IPS DF 4.7 (cell line): ENCODE measurements at regions not wholly inside any gene's neighbourhood (a gene's known extent, or its start where the extent isn't known, plus 50 kb on each side); places are given as distances from the start of the nearest gene placed in this dataset.
"Not testable (repeated sequence)": the region's sequence is repeated elsewhere in the genome, so short reads cannot be mapped to it uniquely, and the experiment has no call there.

Source experiments
- DNase-seq: peaks from one replicate; pipeline ENCODE4 v3.0.0-alpha.2; 2013; ENCODE audit warnings: low spot score; ENCODE audit errors: extremely low read depth

DNA sequence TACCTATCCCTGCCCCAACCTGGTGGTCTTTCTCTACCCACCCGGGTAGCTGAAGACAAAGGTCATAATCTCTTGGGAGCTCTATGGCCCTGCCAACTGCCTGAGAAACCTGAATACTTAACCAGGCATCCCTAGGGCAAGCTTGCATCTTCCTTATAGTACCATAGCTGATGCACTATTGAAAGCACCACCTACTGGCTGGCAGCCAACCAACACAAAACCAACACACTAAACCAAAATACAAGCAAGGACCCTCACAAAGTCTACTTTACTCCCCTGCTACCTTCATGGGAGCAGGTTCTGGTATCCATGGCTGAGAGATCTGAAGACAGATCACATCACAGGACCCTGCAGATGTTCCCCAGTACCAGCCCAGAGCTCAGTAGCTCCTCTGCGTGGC, 171.8 kb upstream of the TAS2R1 start:
- DNase-seq = no peak

DNA sequence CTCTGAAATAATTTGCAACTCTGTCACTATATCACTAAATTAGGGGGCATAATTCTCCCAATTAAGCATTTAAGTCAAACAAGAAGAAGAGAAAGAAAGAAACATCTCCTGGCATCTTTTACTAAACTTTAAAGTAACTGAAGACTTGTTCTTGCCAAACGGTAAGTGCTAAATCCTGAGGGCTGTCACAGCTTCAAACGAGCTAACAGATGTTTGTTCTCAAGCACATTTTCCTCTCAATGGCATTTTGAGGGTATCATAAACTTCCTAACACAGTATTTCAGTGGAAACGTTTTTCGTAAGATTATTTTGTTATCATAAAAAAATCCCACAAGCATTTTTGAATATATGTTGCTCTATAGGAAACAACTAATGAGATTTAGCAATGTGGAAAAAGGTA, 169.5 kb upstream of the TAS2R1 start:
- no peak for DNase-seq

DNA sequence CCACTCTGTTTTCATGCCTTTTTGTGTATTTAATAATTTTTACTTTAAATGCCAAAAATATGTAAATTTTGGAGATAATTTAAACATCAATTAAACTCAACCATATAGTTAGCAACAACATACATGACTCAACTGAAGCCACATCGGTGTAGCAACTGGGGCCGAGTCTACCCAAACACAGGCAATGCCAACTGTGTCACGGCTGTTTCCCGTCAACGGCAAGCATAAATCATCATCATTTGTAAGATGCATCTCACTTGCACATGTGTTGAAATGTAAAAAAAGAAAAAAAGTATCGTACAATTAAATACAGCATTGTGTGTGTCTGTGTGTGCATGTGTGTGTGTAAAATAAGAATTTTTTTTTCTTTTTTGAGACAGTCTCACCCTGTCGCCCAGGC, 160.1 kb upstream of the TAS2R1 start:
- DNase-seq = no peak

DNA sequence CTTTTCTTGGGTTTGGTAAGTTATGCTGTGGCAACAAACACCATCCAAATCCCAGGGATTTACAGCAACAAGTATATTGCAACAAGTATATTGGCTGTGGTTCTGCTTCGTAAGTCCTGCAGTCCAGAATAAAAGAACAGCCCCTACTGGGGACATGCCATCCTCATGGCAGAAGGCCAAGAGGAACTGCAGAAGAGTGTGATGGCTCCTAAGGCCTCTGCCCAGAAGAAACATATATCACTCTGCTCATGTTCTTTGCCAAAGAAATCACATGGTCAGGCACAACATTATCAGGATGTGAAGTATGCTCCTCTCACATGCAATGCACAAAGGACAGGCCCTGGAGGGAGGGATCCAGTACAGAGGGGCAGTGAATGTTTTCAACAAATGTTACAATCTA, 159.6 kb upstream of the TAS2R1 start:
- DNase-seq = no peak

DNA sequence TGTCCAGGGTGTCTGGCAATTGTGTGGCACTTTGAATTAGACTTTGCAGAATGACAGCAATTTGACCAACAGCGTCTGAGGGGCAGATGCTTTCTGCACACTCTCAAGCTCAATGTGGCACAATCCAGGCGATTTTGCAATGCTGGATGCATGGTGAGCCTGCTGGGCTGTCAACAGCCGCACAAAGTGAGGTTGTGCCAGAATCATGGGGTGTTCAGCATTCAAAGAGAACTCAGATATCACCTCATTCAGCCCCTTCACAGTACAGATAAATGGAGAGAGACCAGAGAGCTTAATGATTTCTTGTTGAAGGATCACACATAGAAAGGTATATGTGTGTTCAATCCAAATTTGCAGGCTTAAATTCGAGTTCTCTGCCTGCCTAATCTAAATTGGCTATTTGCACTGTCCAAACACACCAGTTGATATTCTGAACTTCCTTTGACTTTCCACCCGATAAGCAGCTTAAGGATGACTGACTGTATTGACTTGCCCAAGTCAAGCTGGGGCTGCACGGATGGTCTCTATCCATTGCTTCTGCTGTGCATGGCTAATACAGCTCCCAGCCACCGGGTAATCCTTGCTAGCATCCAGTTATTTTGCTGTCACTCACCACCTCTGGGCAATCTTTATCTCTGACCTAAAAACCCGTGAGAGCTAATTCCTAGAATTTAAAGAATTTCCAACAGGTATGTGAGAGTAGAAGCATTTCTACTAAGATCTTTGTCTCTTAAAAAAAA, 157.9 kb upstream of the TAS2R1 start:
- DNase-seq = no peak

DNA sequence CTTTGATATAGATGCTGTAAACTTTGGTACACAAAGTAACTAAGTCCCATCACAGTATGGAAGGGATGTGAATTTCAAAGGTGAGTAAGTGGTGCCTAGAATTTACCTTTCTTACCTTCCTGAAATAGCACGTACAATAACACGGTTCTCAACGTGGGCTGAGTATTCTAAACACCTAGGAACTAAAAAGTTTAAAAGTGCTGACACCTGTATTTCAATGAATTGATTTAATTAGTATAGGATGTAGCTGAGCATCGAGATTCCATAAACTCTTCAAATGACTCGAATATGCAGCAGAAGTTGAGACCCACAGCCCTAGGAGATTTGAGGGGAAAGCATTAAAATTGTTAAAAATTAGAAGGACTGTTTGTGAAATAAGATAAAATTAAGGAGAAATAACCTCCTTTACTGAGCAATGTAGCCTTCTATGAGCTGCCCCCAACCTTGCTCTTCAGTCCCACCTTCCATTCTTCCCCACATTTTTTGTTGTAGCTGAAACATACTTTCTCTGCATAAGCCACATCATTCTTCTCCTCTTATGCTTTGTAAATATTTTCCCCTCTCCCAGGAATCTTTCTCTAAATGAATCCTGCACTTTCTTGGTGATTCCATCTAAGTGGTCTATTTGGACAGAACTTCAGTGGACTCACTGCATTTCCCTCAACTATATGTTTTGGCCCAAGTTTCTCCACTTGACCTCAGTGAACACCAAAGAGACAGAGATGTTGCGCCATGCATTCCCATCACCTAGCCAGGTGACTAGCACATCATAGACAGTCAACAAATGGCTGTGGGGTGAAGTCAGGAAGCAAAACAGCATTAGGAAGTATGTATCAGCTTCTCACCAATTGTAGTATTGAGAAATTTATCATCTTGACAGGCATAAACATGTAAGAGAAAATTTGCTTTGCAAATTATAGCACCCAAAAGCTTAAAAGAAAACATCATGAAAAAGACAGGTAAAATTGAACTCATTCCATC, 156.5 kb upstream of the TAS2R1 start:
- no peak for DNase-seq

DNA sequence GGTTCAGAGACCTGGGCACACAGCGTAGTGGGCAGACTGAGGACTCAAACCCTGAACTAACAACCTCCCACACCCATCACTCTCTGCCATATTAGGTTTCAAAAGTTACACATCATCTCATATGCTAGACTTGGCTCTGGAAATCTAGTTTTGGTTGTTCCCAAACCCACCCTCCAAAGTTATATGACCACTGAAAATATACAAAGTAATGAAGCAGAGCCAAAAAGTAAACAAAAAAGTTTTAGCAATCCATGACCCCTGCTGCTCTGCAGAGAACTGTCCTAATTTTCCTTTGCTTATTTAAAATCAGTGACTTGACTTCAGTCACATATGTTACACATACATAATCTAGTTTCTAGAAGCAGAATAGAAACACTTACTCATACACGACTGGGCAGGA, 155.6 kb upstream of the TAS2R1 start:
- DNase-seq = no peak

DNA sequence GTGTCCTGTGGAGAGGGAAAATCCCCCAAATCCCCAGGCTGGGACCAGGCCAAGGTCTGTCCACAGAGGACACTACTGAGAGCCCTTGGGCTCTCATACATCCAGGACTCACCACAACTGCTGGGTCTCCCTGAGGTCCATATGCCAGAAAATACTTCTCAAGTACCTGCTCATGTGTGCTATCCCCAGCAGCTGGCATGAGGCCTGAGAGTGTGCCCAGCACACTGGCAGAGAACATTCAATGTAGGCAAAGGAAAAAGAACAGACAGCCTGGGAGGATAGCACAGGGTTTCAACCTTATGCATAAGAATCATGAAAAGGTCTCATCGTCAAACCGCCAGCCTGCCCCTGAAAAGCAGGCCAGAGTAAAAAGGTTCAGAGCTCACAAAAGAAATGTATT, 154.1 kb upstream of the TAS2R1 start:
- no peak for DNase-seq

DNA sequence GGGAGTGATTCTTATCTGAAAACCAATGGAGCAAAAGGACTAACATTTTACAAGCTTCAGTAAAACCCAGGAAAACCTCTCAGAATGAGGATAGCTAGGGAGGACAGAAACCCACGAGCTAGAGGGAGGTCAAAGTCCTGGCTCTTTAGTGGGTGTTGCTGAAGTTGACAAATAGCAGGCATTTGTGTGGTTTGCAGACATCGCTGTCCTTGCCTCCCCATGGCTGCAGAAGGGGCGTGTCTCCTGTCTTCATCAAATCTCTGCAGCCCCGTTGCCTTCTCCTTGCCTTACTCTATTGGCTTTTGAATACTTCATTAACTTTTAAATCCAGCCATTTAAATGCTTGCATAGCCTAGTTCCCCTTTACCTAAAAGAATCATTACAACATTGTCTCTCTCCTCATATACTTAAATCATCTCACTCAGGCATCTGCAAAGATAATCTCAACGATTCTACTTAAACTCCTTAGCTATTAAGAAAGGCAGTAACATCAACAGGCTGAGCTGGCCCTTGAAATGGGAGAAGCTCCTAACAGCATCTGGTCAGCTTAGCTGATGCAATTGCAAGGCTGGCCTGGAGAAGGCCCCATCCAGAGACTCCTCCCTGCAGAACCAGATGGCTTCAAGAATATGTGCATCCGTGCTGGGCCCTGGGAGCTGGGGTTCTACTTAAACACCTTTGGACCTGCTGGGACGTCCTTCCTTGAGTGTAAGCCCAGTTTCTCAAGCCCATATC, 152.8 kb upstream of the TAS2R1 start:
- DNase-seq = no peak

DNA sequence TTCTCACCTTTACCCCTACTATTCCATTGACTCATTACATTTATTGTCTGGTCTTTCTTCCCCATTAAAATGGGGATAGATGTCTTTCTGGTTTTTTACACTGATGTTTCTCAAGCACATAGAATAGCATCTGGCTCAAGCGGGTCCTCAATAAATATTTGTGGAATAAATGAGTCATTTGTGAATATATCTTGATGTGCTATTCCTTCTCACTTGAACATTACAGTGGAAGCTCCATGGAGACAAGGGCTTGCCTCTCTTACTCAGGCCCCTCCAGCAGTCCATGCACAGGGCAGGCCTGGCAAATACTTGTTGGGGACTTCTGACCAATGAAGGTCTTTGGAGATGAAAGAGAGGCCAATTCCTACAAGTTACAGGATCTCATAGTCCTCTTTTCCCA, 151.7 kb upstream of the TAS2R1 start:
- no peak for DNase-seq

DNA sequence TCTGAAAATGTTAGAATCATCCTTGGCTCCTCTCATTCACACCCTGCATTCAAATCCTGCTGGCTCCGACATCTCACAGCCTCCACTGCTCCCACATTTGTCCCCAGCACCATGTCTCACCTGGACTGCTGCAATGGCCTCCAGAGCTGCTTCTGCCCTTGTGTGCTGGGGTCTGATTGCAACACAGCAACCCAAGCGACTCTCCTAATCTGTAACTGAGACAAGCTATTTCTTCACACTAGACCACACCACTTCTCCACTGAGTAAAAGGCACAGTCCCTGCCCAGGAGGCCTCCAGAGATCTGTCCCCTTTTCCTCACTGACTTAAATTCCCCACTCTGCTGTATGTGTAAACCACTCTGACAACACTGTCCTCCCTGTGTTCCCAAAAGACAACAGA, 151.1 kb upstream of the TAS2R1 start:
- DNase-seq = no peak

DNA sequence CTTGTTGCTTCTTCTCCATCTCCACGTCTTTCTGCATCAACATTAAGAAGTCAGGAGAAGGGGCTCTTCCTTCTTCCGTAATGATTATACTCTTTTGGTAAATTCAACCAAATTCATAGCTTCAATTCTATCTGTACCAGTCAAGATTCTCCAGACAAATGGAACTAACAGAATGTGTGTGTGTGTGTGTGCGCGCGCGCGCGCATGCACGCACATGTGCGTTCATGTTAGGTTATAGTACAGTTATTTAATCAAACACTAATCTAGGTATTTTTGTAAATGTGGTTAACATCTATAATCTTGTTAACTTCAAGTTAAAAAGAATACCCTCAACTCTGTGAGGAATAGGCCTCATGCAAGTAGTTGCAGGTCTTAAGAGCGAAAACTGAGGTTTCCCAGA, 150.3 kb upstream of the TAS2R1 start:
- DNase-seq = no peak

DNA sequence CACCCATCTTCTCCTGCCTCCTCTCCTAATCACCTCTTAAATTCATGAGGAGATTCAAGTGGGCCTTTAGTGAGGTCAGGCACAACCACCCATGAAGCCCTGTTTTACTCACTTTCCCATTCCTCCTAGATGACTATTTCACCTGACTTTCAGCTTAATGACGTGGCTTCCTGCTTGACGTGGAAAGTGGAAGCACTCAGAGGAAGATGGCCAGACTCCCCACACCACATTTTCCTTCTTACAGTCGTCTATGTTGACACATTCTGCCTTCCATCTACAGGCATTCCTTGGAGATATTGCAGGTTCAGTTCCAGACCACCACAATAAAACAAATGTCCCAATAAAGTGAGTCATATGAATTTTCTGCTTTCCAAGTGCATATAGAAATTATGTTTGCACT, 146.4 kb upstream of the TAS2R1 start:
- DNase-seq = no peak

DNA sequence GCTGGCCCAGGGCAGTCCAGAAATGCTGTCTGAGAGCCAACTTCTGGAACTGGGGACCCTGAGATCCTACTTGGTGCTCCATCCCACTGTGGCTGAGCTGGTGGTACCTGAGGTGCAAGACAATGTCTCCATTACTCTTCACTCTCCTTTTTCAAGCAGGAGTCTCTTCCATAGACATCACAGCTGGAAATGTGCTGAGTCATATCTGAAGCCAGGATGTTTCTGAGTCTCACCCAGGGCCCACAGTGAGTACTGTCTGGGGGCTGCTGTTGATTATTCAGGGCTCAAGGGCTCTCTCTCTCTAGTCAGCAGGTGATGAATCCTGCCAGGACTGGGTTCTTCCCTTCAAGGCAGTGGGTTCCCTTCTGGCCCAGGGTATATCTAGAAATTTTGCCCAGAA, 145.2 kb upstream of the TAS2R1 start:
- no peak for DNase-seq

DNA sequence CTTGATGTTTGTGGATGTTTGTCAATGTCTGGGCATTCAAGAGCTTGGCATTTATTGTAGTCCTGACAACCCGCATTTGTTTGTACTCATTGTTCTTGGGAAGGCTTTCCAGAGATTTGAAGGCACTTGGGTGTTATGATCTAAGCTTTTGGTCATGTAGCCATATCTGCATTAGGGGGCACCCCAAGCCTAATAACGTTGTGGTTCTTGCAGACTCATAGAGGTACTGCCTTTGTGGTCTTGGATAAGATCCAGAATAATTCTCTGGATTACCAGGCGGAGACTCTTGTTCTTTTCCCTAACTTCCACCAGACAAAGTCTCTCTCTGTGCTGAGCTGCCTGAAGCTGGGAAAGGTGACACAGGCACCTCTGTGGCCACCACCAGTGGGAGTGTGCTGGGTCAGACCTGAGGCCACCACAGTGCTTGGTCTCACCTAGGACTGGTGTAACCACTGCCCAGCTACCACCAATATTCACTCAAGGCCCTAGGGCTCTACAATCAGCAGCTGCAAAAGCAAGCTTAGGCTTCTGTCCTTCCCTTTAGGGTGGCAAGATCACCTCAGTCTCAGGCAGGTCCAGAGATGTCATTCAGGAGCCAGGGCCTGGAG, 144.4 kb upstream of the TAS2R1 start:
- no peak for DNase-seq

DNA sequence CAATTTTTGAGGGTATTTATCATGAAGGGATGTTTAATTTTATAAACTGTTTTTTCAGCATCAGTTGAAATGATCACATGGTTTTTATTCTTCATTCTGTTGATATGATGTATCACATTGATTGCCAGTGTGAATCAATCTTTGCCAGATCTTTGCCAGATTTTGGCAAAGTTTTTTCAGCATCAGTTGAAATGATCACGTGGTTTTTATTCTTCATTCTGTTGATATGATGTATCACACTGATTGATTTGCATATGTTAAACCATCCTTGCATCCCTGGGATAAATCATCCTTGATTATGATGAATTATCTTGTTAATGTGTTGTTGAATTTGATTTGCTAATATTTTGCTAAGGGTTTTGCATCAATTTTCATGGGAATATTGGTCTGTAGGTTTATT, 140.9 kb upstream of the TAS2R1 start:
- no peak for DNase-seq

DNA sequence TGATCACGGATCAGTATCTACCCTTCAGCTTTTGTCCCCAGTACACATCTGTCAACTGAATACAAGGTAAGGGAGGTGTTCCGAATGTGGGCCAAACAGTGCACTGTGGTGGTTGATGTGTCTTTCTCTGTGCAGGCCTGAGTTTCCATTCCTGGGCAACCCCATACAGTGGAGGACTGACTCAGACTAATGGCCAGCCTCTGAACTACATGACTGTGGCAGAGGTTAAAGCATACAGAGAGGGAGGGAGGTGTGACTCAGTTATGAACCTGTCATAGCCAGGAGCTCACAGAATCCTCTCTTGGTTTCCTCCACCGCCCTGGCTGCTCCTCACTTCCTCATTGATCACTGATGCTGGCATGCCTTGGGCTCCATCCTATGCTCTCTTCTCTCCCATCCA, 136.4 kb upstream of the TAS2R1 start:
- no peak for DNase-seq

DNA sequence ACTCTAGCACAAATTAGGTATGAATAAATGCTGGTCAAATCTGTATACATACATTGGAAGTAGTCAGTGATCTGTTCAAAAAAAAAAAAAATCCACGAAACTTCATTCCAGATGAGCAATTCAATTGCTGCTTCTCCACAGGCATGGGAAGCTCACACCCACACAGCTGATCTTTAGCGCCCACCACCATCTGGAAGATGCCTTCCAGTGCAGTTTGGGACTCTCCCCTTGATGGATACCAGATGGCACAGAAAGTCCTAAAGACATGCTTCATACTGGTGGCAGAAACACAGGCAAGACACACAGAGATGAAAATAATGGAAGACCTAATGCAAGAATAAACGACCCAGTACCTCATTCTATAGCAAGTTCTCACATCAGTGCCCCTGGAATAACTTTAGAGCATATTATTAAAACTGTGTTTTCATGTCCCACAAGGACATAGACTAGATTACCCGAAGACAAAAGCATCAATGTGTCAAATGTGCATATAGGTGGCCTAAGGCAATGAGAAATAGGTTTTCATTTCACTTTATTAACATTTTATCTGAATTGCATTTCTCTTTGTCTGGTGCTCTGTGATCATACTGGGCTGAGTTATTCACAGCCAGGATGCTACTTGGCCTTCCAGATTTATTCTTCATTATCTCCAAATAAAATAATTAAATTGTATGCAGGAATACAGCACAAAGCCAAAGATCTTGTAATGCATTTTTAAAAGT, 135.4 kb upstream of the TAS2R1 start:
- no peak for DNase-seq

DNA sequence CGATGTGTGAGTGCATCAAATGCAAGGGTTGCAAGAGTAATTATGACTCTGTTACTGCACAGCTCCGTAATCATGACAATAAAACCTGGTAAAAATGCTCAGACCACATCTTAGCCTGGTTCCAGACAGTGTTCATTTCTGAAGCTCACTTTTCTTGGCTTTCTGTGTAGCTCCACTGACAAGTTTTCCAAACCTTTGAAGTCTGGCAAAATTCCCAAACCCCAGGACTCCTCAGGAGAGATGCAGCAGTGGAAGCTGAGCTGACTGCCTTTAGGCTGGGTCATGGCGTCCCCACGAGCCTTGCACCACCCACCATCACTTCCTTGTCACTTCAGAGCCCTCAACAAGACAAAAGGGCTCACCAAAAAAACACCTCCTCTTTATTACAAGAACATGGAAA, 131.6 kb upstream of the TAS2R1 start:
- no peak for DNase-seq

DNA sequence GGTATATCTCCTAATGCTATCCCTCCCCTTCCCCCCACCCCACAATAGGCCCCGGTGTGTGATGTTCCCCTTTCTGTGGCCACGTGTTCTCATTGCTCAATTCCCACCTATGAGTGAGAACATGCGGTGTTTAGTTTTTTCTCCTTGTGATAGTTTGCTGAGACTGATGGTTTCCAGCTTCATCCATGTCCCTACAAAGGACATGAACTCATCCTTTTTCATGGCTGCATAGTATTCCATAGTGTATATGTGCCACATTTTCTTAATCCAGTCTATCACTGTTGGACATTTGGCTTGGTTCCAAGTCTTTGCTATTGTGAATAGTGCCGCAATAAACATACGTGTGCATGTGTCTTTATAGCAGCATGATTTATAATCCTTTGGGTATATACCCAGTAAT, 122.5 kb upstream of the TAS2R1 start:
- not testable (repeated sequence) for DNase-seq

DNA sequence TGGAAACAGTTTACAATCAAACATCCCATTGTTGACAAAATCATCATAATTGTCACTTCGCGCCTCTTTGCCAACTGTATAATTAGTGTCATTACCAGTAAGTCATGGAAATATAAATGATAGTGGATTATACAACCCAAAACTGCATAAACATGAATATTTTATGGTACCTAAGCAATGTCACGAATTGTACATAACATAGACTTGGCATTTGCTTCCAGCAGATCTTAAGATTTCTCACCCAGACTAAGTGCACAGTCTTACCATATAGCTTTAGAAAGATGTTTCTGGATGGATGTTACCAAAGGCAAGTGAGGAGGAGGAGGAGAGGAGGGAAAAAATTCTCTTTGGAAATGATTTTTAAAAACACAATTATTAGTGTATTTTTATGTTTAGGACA, 113.4 kb upstream of the TAS2R1 start:
- DNase-seq = no peak
